Caki2 (cell line): ENCODE measurements at regions not wholly inside any gene's neighbourhood (a gene's known extent, or its start where the extent isn't known, plus 50 kb on each side); places are given as distances from the start of the nearest gene placed in this dataset.
"Not testable (repeated sequence)": the region's sequence is repeated elsewhere in the genome, so short reads cannot be mapped to it uniquely, and the experiment has no call there.

Experiments used
- DNase-seq: peaks from one replicate; pipeline ENCODE4 v3.0.0-alpha.2; 2015; ENCODE audit warnings: low read depth
- in situ Hi-C: cut with HindIII; loops from 2 replicates; pipeline ENCODE4 v1.10.0; 2016; ENCODE audit warnings: low sequenced_read_pairs, low pct_unique_long_range_greater_than_20kb, mixed read lengths

- in situ Hi-C loops: no loop called here
Measured at GRCh38 chr14:105913861-105914260, 387.5 kb downstream of the TMEM121 start.

GRCh38 chr14:105914281-105914680, 387.9 kb downstream of the TMEM121 start:
- in situ Hi-C loops, DNase-seq: not testable (repeated sequence)

More at GRCh38 chr14:105913861-105914260, 387.5 kb downstream of the TMEM121 start:
- no peak for DNase-seq

- no peak for DNase-seq
- in situ Hi-C loops: no loop called here
Measured at GRCh38 chr14:105914738-105915385, 388.5 kb downstream of the TMEM121 start.

GRCh38 chr14:105915546-105915945, 389.2 kb downstream of the TMEM121 start:
- in situ Hi-C loops, DNase-seq: not testable (repeated sequence)

- in situ Hi-C loops, DNase-seq: not testable (repeated sequence)
Measured at GRCh38 chr14:105917136-105917932, 391.0 kb downstream of the TMEM121 start.

GRCh38 chr14:105917933-105918436, 391.6 kb downstream of the TMEM121 start:
- in situ Hi-C loops: no loop called here
- no peak for DNase-seq

GRCh38 chr14:105918496-105919262, 392.3 kb downstream of the TMEM121 start:
- in situ Hi-C loops: no loop called here
- no peak for DNase-seq

- in situ Hi-C loops: no loop called here
- DNase-seq: no peak
Measured at GRCh38 chr14:105919458-105920150, 393.2 kb downstream of the TMEM121 start.

GRCh38 chr14:105920151-105920700, 393.8 kb downstream of the TMEM121 start:
- DNase-seq, in situ Hi-C loops: not testable (repeated sequence)

- DNase-seq, in situ Hi-C loops: not testable (repeated sequence)
Measured at GRCh38 chr14:105920803-105921755, 394.7 kb downstream of the TMEM121 start.

- in situ Hi-C loops, DNase-seq: not testable (repeated sequence)
Measured at GRCh38 chr14:105921781-105922180, 395.4 kb downstream of the TMEM121 start.

GRCh38 chr14:105923520-105924191, 397.3 kb downstream of the TMEM121 start:
- in situ Hi-C loops, DNase-seq: not testable (repeated sequence)

- in situ Hi-C loops: no loop called here
Measured at GRCh38 chr14:105924951-105925591, 398.7 kb downstream of the TMEM121 start.

GRCh38 chr14:105925615-105926372, 399.4 kb downstream of the TMEM121 start:
- in situ Hi-C loops: no loop called here
- no peak for DNase-seq

More at GRCh38 chr14:105924951-105925591, 398.7 kb downstream of the TMEM121 start:
- no peak for DNase-seq
